ENCODE measurements at regions not wholly inside any gene's neighbourhood (a gene's known extent, or its start where the extent isn't known, plus 50 kb on each side); places are given as distances from the start of the nearest gene placed in this dataset.

DNA sequence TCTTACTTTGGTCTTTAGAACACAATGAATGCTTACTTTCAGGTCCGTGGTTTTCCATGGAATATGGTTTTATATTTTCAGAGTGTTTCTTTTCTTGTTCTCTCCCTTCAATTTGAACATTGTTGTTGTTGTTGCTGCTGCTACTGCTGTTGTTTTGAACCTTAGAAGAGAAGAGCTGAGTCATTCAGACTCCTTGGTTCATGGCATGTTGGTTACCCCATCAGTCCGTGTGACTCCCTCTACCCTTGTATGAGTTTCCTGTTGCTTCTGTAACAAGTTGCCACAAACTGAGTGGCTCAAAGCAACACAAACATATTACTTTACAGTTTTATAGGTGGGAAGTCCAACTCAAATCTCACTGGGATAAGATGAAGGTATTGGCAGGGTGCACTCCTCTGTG, 511.0 kb downstream of the INSC start:
- Mint-ChIP-seq H3K36me3 (ENCODE audit: insufficient read depth, unreplicated experiment) (peaks cover 6% of the 10 kb centered on the region), H3K4me3 (ENCODE audit: unreplicated experiment) (no peak overlapping the region), H3K27me3 (ENCODE audit: insufficient read depth, unreplicated experiment) (peaks cover 31% of the 10 kb centered on the region), H3K4me1 (ENCODE audit: insufficient read depth, unreplicated experiment) (peaks cover 7% of the 10 kb centered on the region), H3K9me3 (ENCODE audit: unreplicated experiment) (no peaks in the 10 kb centered on the region), H3K27ac (ENCODE audit: low read depth, unreplicated experiment) (no peak overlapping the region)
- TF ChIP-seq CTCF (IDR thresholded peaks at IDR 0.05; ENCODE audit: unreplicated experiment), result no peak
- DNase-seq (ENCODE audit: unreplicated experiment), result peak; percentile 4
- ChIA-PET CTCF (no interaction called here), POLR2A (no interaction called here)
- intact Hi-C loops (cut with micrococcal nuclease), result no loop called here
- BruUV-seq (replicated peaks), result no TSS peak

DNA sequence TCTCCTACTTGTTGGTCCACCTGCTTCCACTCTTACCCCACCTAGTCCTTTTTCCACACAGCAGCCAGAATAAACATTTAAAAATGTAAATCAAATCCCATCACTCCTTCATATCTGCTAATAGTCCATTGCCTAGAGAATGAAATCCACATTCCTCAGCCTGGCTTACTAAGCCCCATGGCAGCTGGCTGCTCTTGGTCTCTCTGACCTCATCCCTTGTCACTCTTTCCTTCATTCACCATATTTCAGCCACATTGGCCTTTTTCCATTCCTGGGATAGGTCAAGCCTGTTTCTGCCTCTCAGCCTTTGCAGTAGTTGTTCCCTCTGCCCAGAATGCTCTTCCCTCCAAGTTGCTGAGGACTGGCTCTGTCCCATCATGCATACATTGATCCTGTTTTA, 512.8 kb downstream of the INSC start:
- peaks cover 6% of the 10 kb centered on the region for H3K36me3 Mint-ChIP-seq (ENCODE audit: insufficient read depth, unreplicated experiment)
- no peak overlapping the region for H3K4me3 Mint-ChIP-seq (ENCODE audit: unreplicated experiment)
- H3K27me3 Mint-ChIP-seq (ENCODE audit: insufficient read depth, unreplicated experiment), result peaks cover 37% of the 10 kb centered on the region
- DNase-seq (ENCODE audit: unreplicated experiment), result peak; percentile 7
- no peaks in the 10 kb centered on the region for H3K9me3 Mint-ChIP-seq (ENCODE audit: unreplicated experiment)
- peaks cover 7% of the 10 kb centered on the region for H3K4me1 Mint-ChIP-seq (ENCODE audit: insufficient read depth, unreplicated experiment)
- no peak for TF ChIP-seq CTCF (IDR thresholded peaks at IDR 0.05; ENCODE audit: unreplicated experiment)
- ChIA-PET POLR2A (no interaction called here), CTCF (no interaction called here)
- BruUV-seq (replicated peaks), result no TSS peak
- no peak overlapping the region for H3K27ac Mint-ChIP-seq (ENCODE audit: low read depth, unreplicated experiment)
- intact Hi-C loops (cut with micrococcal nuclease), result no loop called here

- H3K27ac Mint-ChIP-seq (ENCODE audit: low read depth, unreplicated experiment), result no peak overlapping the region
- BruUV-seq (replicated peaks), result no TSS peak
- H3K9me3 Mint-ChIP-seq (ENCODE audit: unreplicated experiment), result no peaks in the 10 kb centered on the region
- ChIA-PET CTCF (interaction anchor here (0.5 to 1.7 kb wide), 8 partner anchors 10 to 1969 kb away, joined by 3 to 7 read pairs (median 3); no protein-coding TSS in a partner anchor), POLR2A (no interaction called here)
- TF ChIP-seq CTCF (IDR thresholded peaks at IDR 0.05; ENCODE audit: unreplicated experiment), result peak; percentile 34
- peaks cover 6% of the 10 kb centered on the region for H3K36me3 Mint-ChIP-seq (ENCODE audit: insufficient read depth, unreplicated experiment)
- intact Hi-C loops (cut with micrococcal nuclease), result loop anchor here (1.0 kb wide), 1 partner anchor 983 kb away; no protein-coding TSS in a partner anchor
- H3K4me1 Mint-ChIP-seq (ENCODE audit: insufficient read depth, unreplicated experiment), result peaks cover 7% of the 10 kb centered on the region
- peaks cover 51% of the 10 kb centered on the region for H3K27me3 Mint-ChIP-seq (ENCODE audit: insufficient read depth, unreplicated experiment)
- no peak overlapping the region for H3K4me3 Mint-ChIP-seq (ENCODE audit: unreplicated experiment)
- DNase-seq (ENCODE audit: unreplicated experiment), result peak; percentile 57
Measured at GRCh38 chr11:15629690-15630321, 515.1 kb downstream of the INSC start.

DNA sequence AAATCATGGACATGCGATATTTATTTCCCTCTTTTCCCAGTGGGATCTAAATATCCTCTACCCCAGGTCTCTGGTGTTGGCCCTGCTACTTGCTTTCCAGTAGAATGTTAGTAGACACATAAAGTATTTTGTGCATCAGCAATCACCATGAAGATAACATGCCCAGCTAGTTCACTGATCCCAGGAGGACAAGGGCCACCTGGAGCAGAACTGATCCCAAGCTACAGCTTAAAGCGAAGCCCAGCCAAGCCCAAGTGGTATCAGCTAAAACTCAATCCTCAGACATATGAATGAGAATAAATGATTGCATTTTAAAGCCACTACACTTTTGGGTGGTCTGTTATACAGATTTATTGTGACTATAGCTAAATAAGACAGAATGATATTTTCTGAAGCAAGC, 516.2 kb downstream of the INSC start:
- Mint-ChIP-seq H3K36me3 (ENCODE audit: insufficient read depth, unreplicated experiment) (peaks cover 6% of the 10 kb centered on the region), H3K4me3 (ENCODE audit: unreplicated experiment) (no peak overlapping the region), H3K9me3 (ENCODE audit: unreplicated experiment) (no peaks in the 10 kb centered on the region), H3K27me3 (ENCODE audit: insufficient read depth, unreplicated experiment) (peaks cover 51% of the 10 kb centered on the region), H3K27ac (ENCODE audit: low read depth, unreplicated experiment) (no peak overlapping the region), H3K4me1 (ENCODE audit: insufficient read depth, unreplicated experiment) (peaks cover 7% of the 10 kb centered on the region)
- ChIA-PET POLR2A (no interaction called here), CTCF (interaction anchor here (0.6 to 0.8 kb wide), 3 partner anchors 12 to 564 kb away, joined by 3 read pairs; no protein-coding TSS in a partner anchor)
- intact Hi-C loops (cut with micrococcal nuclease), result no loop called here
- DNase-seq (ENCODE audit: unreplicated experiment), result no peak
- TF ChIP-seq CTCF (IDR thresholded peaks at IDR 0.05; ENCODE audit: unreplicated experiment), result no peak
- BruUV-seq (replicated peaks), result no TSS peak
